GM12874 (cell line): ENCODE measurements at regions not wholly inside any gene's neighbourhood (a gene's known extent, or its start where the extent isn't known, plus 50 kb on each side); places are given as distances from the start of the nearest gene placed in this dataset.

ENCODE experiments used
- CTCF ChIP-seq: IDR thresholded peaks from 2 replicates; pipeline ENCODE4 v1.5.1; 2011; ENCODE audit warnings: low read depth, mild to moderate bottlenecking, control low read depth, low read length, moderate library complexity; ENCODE audit not compliant: insufficient read depth

GRCh38 chr19:28435551-28436271, 777.2 kb downstream of the UQCRFS1 start:
- no peak for TF ChIP-seq CTCF

GRCh38 chr19:28430214-28430613, 782.7 kb downstream of the UQCRFS1 start:
- TF ChIP-seq CTCF = no peak

- TF ChIP-seq CTCF = no peak
These were observed 783.6 kb downstream of the UQCRFS1 start for GRCh38 chr19:28429356-28429755.

- no peak for TF ChIP-seq CTCF
These were observed 784.1 kb downstream of the UQCRFS1 start for GRCh38 chr19:28428663-28429348.

- no peak for TF ChIP-seq CTCF
These were observed 785.4 kb downstream of the UQCRFS1 start for GRCh38 chr19:28427376-28428083.

- TF ChIP-seq CTCF = no peak
These were observed 786.2 kb downstream of the UQCRFS1 start for GRCh38 chr19:28426730-28427225.

GRCh38 chr19:28426110-28426729, 786.7 kb downstream of the UQCRFS1 start:
- no peak for TF ChIP-seq CTCF
